ENCODE measurements at regions not wholly inside any gene's neighbourhood (a gene's known extent, or its start where the extent isn't known, plus 50 kb on each side); places are given as distances from the start of the nearest gene placed in this dataset.

- H3K27ac ChIP-seq: peak overlapping the region; percentile 83
- POLR2A ChIA-PET (ENCODE audit: low non-redundant PET): no interaction called here
- no peak for DNase-seq (ENCODE audit: low spot score)
- no peak for TF ChIP-seq CTCF (conservative IDR thresholded peaks at IDR 0.05; ENCODE audit: low read depth)
- CTCF ChIA-PET: interaction anchor here (0.6 kb wide), 1 partner anchor 10 kb away, joined by 3 read pairs; no protein-coding TSS in a partner anchor
Measured at GRCh38 chr12:116389326-116389725, 111.8 kb upstream of the MED13L start.

- peak overlapping the region; percentile 83 for H3K27ac ChIP-seq
- no peak for TF ChIP-seq CTCF (conservative IDR thresholded peaks at IDR 0.05; ENCODE audit: low read depth)
- CTCF ChIA-PET: interaction anchor here (0.6 kb wide), 1 partner anchor 9 kb away, joined by 3 read pairs; no protein-coding TSS in a partner anchor
- DNase-seq (ENCODE audit: low spot score): peak; percentile 93
- POLR2A ChIA-PET (ENCODE audit: low non-redundant PET): no interaction called here
Measured at GRCh38 chr12:116389990-116390389, 112.5 kb upstream of the MED13L start.

- no peak overlapping the region for H3K27ac ChIP-seq
- POLR2A ChIA-PET (ENCODE audit: low non-redundant PET): no interaction called here
- TF ChIP-seq CTCF (conservative IDR thresholded peaks at IDR 0.05; ENCODE audit: low read depth): no peak
- CTCF ChIA-PET: interaction anchor here (1.0 kb wide), 1 partner anchor 98 kb away, joined by 3 read pairs; no protein-coding TSS in a partner anchor
- no peak for DNase-seq (ENCODE audit: low spot score)
Measured at GRCh38 chr12:116390401-116391335, 113.2 kb upstream of the MED13L start.

GRCh38 chr12:116391501-116391900 lies 114.0 kb upstream of the MED13L start:
- ChIA-PET CTCF (interaction anchor here (1.0 kb wide), 1 partner anchor 97 kb away, joined by 3 read pairs; no protein-coding TSS in a partner anchor), POLR2A (ENCODE audit: low non-redundant PET) (no interaction called here)
- DNase-seq (ENCODE audit: low spot score): no peak
- TF ChIP-seq CTCF (conservative IDR thresholded peaks at IDR 0.05; ENCODE audit: low read depth): no peak
- H3K27ac ChIP-seq: no peak overlapping the region

- CTCF ChIA-PET: no interaction called here
- no peak for DNase-seq (ENCODE audit: low spot score)
- no peak for TF ChIP-seq CTCF (conservative IDR thresholded peaks at IDR 0.05; ENCODE audit: low read depth)
- POLR2A ChIA-PET (ENCODE audit: low non-redundant PET): no interaction called here
- H3K27ac ChIP-seq: no peak overlapping the region
Measured at GRCh38 chr12:116392061-116392460, 114.6 kb upstream of the MED13L start.

- TF ChIP-seq CTCF (conservative IDR thresholded peaks at IDR 0.05; ENCODE audit: low read depth): no peak
- CTCF ChIA-PET: no interaction called here
- no peak overlapping the region for H3K27ac ChIP-seq
- DNase-seq (ENCODE audit: low spot score): no peak
- POLR2A ChIA-PET (ENCODE audit: low non-redundant PET): no interaction called here
Measured at GRCh38 chr12:116393255-116393654, 115.8 kb upstream of the MED13L start.
